Frontal cortex (tissue), 3 donors: ENCODE measurements at regions not wholly inside any gene's neighbourhood (a gene's known extent, or its start where the extent isn't known, plus 50 kb on each side); places are given as distances from the start of the nearest gene placed in this dataset.

Experiments used
- DNase-seq, 2 donors: peaks; one replicate each; pipeline ENCODE4 v3.0.0; 2012; ENCODE audit warnings: low spot score in 2 of 2
- FAIRE-seq: peaks from 2 replicates; lab custom pipeline; 2012; peaks lifted over from hg19 to GRCh38; lab: Jason Lieb, UNC
- donor health status: control.
- donor health status: control.
- donor health status: control.

- FAIRE-seq, result no peak
- DNase-seq, result no peak
Measured at GRCh38 chr6:134372603-134373281, 54.8 kb upstream of the SGK1 start.

DNA sequence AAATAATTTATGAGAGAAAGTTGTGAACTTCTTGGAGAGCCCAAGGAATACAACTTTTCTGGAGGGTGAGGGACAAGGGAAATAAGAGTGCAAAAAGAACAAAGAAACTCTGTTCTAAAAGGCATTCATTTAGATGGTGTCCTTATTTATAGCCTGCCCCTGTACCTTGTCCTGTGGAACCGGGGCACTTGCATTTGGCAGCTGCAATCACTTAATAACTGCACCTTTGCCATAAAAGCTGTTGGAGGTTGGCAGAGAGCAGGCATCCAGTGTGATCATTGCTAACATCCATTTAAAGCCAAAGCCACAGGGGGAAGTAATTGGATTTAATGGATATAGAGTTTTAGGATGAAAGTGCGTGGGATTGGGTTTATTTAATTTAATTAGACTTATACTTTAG, 50.8 kb upstream of the SGK1 start:
- no peak for FAIRE-seq
- DNase-seq, result no peak
